ENCODE measurements at regions not wholly inside any gene's neighbourhood (a gene's known extent, or its start where the extent isn't known, plus 50 kb on each side); places are given as distances from the start of the nearest gene placed in this dataset.

- TF ChIP-seq POLR2A (IDR thresholded peaks at IDR 0.05): no peak
- TF ChIP-seq POLR2AphosphoS5 (IDR thresholded peaks at IDR 0.05; ENCODE audit: insufficient read depth in 1 of 2, low read depth in 1 of 2): no peak
Observed at GRCh38 chr6:145169726-145170224, 565.5 kb downstream of the EPM2A start.

All from vagina (tissue), 2 donors.